Neutrophil (primary cell): ENCODE measurements at regions not wholly inside any gene's neighbourhood (a gene's known extent, or its start where the extent isn't known, plus 50 kb on each side); places are given as distances from the start of the nearest gene placed in this dataset.
"Not testable (repeated sequence)": the region's sequence is repeated elsewhere in the genome, so short reads cannot be mapped to it uniquely, and the experiment has no call there.

ENCODE experiments used
- H3K27ac ChIP-seq: fragments of 200-600 bp; sonication (generic); 2 replicates; pipeline ENCODE4 v1.5.1; 2016; ENCODE audit warnings: mild to moderate bottlenecking, moderate library complexity
- H3K27me3 ChIP-seq: fragments of 200-600 bp; sonication (generic); 2 replicates; pipeline ENCODE4 v1.6.0; 2016; ENCODE audit warnings: mild to moderate bottlenecking
- H3K36me3 ChIP-seq: fragments of 200-600 bp; sonication (generic); 2 replicates; pipeline ENCODE4 v1.5.1; 2017
- H3K4me1 ChIP-seq, 2 experiments: fragments of 200-600 bp in 1 of 2; sonication (generic) in 1 of 2; 1 replicate in 1 of 2; 2 replicates in 1 of 2; pipeline versions ENCODE4 v1.5.1 to v1.6.1; 2013 to 2016; ENCODE audit warnings: low read depth in 1 of 2, low read length in 1 of 2, mild to moderate bottlenecking in 1 of 2, moderate library complexity in 1 of 2; ENCODE audit not compliant: control insufficient read depth in 1 of 2, insufficient read depth in 1 of 2
- H3K4me3 ChIP-seq, 2 experiments: fragments of 200-600 bp in 1 of 2; sonication (generic) in 1 of 2; 1 replicate in 1 of 2; 2 replicates in 1 of 2; pipeline ENCODE4 v1.5.1; 2013 to 2016; ENCODE audit warnings: low read depth in 1 of 2, low read length in 1 of 2, mild to moderate bottlenecking in 1 of 2, moderate library complexity in 1 of 2
- H3K9me3 ChIP-seq: fragments of 200-600 bp; sonication (generic); 2 replicates; pipeline ENCODE4 v1.5.1; 2016
- CTCF ChIP-seq: fragments of 200-600 bp; sonication (generic); IDR thresholded peaks from 2 replicates; pipeline ENCODE4 v1.5.1; 2016; ENCODE audit warnings: antibody characterized with exemption

GRCh38 chr6:163750431-163751031 is 336.0 kb downstream of the QKI start:
- no peak for TF ChIP-seq CTCF

GRCh38 chr6:163748886-163749285 is 334.4 kb downstream of the QKI start:
- H3K36me3 ChIP-seq = no peaks in the 10 kb centered on the region
- H3K9me3 ChIP-seq = no peaks in the 10 kb centered on the region
- H3K27me3 ChIP-seq = peaks cover 41% of the 10 kb centered on the region
- TF ChIP-seq CTCF = no peak
- no peak overlapping the region for H3K4me3 ChIP-seq
- H3K4me1 ChIP-seq = no peaks in the 10 kb centered on the region
- H3K27ac ChIP-seq = no peak overlapping the region

More at GRCh38 chr6:163750431-163751031, 336.0 kb downstream of the QKI start:
- Histone ChIP-seq H3K27me3 (peaks cover 41% of the 10 kb centered on the region), H3K4me1 (no peaks in the 10 kb centered on the region), H3K9me3 (no peaks in the 10 kb centered on the region), H3K27ac (no peak overlapping the region), H3K36me3 (no peaks in the 10 kb centered on the region), H3K4me3 (no peak overlapping the region)

- H3K27ac ChIP-seq = no peak overlapping the region
- no peak for TF ChIP-seq CTCF
- peaks cover 41% of the 10 kb centered on the region for H3K27me3 ChIP-seq
- no peaks in the 10 kb centered on the region for H3K9me3 ChIP-seq
- H3K36me3 ChIP-seq = no peaks in the 10 kb centered on the region
- H3K4me1 ChIP-seq = no peaks in the 10 kb centered on the region
- H3K4me3 ChIP-seq = no peak overlapping the region
These were observed 333.5 kb downstream of the QKI start for GRCh38 chr6:163748036-163748435.

GRCh38 chr6:163747058-163747457 is 332.5 kb downstream of the QKI start:
- not testable (repeated sequence) for H3K36me3 ChIP-seq, H3K27ac ChIP-seq, H3K9me3 ChIP-seq, H3K4me1 ChIP-seq, H3K4me3 ChIP-seq
- peaks cover 37% of the 10 kb centered on the region for H3K27me3 ChIP-seq

GRCh38 chr6:163745536-163746400 is 331.2 kb downstream of the QKI start:
- TF ChIP-seq CTCF = no peak
- Histone ChIP-seq H3K4me3 (no peak overlapping the region), H3K27ac (no peak overlapping the region), H3K9me3 (no peaks in the 10 kb centered on the region), H3K4me1 (no peaks in the 10 kb centered on the region), H3K27me3 (peaks cover 24% of the 10 kb centered on the region), H3K36me3 (no peaks in the 10 kb centered on the region)

GRCh38 chr6:163744256-163744925 is 329.9 kb downstream of the QKI start:
- Histone ChIP-seq H3K36me3 (no peaks in the 10 kb centered on the region), H3K4me1 (no peaks in the 10 kb centered on the region), H3K27ac (no peak overlapping the region), H3K9me3 (no peaks in the 10 kb centered on the region), H3K27me3 (peaks cover 11% of the 10 kb centered on the region), H3K4me3 (no peak overlapping the region)
- TF ChIP-seq CTCF = no peak
